ENCODE measurements at regions not wholly inside any gene's neighbourhood (a gene's known extent, or its start where the extent isn't known, plus 50 kb on each side); places are given as distances from the start of the nearest gene placed in this dataset.

DNA sequence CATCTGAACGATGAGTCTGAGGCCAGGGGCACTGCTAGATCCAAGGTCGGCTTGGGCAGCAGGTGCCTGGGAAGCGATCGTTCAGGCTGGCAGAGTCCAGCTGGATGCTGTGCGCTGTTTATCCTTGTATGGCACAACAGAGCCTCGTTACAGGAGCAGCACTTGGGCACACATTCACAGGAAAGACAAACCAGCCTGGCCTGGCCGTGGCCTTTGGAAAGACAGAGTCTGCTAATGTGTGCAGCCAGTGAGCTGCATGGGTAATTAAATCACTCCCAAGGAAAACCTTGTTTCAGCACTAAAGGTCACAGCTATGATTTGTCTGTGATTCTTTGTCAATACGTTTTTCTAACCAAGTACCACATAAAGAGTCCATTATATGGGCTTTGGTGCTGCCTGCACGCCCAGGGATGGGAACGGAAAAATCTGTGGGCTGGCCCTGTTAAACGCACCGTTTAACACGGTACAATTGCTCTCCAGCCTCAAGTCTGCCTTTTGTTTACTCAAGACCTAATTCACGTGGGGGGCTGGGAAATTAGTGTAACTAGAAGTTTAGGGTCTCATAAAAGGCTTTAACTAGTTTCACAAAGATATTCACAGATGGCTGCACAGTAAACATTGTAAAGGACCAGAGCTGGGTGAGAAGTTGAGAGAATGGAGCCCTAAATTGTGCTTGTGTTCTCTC, 509.3 kb downstream of the KDM4C start:
- Histone ChIP-seq H3K9ac (replicated peaks in 1 of 4; ENCODE audit: extremely low read depth in 1 of 4, low read depth in 3 of 4, low read length in 3 of 4) (no peak overlapping the region), H4K5ac (ENCODE audit: insufficient read length, low read depth, low read length) (no peak overlapping the region), H3K56ac (replicated peaks; ENCODE audit: insufficient read length, low read depth, low read length) (no peak overlapping the region), H3K79me1 (ENCODE audit: low read depth, low read length) (no peaks in the 10 kb centered on the region), H2BK120ac (replicated peaks; ENCODE audit: low read depth, low read length) (no peak overlapping the region), H3K18ac (ENCODE audit: extremely low read depth, low read length) (no peak overlapping the region), H4K20me1 (replicated peaks in 1 of 2; ENCODE audit: control insufficient read depth in 1 of 2, insufficient read depth in 2 of 2, low read length in 2 of 2) (no peaks in the 10 kb centered on the region), H2BK20ac (ENCODE audit: low read length) (no peak overlapping the region), H3K4me2 (ENCODE audit: insufficient read depth in 1 of 2, low read depth in 2 of 2, low read length in 2 of 2) (no peak overlapping the region), H3K27ac (ENCODE audit: low read depth, low read length) (no peak overlapping the region), H2BK5ac (ENCODE audit: low read depth, low read length) (no peak overlapping the region), H3K36me3 (ENCODE audit: control insufficient read depth in 2 of 4, insufficient read depth in 4 of 4, low read length in 3 of 4) (no peaks in the 10 kb centered on the region), H2BK15ac (ENCODE audit: low read length) (no peak overlapping the region), H3K14ac (ENCODE audit: insufficient read length) (no peak overlapping the region), H2AK5ac (ENCODE audit: low read depth, low read length) (no peak overlapping the region), H2AFZ (ENCODE audit: low read length) (0 out of 2 replicates have a peak overlapping the region, but pooled peaks have one; percentile 90), H3K4me1 (replicated peaks in 1 of 4; ENCODE audit: control insufficient read depth in 3 of 4, insufficient read depth in 4 of 4, low read length in 3 of 4) (peaks cover 0 to 4% (median 0%) of the 10 kb centered on the region in 4 experiments; a peak in 1 of 7 replicates), H3K23ac (ENCODE audit: insufficient read length) (no peak overlapping the region), H3K4me3 (ENCODE audit: extremely low read depth in 1 of 4, insufficient read depth in 2 of 4, low read depth in 3 of 4, low read length in 4 of 4) (no peak overlapping the region), H2BK12ac (ENCODE audit: low read depth, low read length) (no peak overlapping the region), H3K4ac (replicated peaks; ENCODE audit: insufficient read length, low read depth, low read length) (no peak overlapping the region), H3K23me2 (ENCODE audit: low read depth, low read length) (no peaks in the 10 kb centered on the region), H3K9me3 (ENCODE audit: insufficient read depth in 2 of 2, low read depth in 1 of 2, low read length in 1 of 2) (no peaks in the 10 kb centered on the region), H3K79me2 (ENCODE audit: control insufficient read depth in 1 of 2, insufficient read depth in 2 of 2, low read length in 2 of 2) (no peaks in the 10 kb centered on the region), H4K91ac (replicated peaks; ENCODE audit: insufficient read length, low read length) (no peak overlapping the region), H3K27me3 (replicated peaks in 1 of 4; ENCODE audit: control insufficient read depth in 3 of 4, extremely low read depth in 1 of 4, insufficient read depth in 3 of 4, low read length in 3 of 4) (no peaks in the 10 kb centered on the region), H4K8ac (ENCODE audit: extremely low read depth, insufficient read depth, low read length) (no peak overlapping the region)
- ChIA-PET POLR2A (ENCODE audit: partially characterized antibody) (no interaction called here), CTCF (ENCODE audit: partially characterized antibody) (interaction anchor here (0.6 to 1.2 kb wide), 4 partner anchors 10 to 1628 kb away, joined by 3 to 4 read pairs (median 3); no protein-coding TSS in a partner anchor)
- FAIRE-seq = no peak
- 92% methylated on average over 14 of the region's 14 CpGs; no CpG with 5 or more reads in 1 of the 2 experiments for WGBS, 2 experiments (ENCODE audit: extremely low coverage in 1 of 2, insufficient coverage in 1 of 2, insufficient read length in 1 of 2, insufficient replicate concordance in 2 of 2, low coverage in 1 of 2, low lambda C conversion rate in 2 of 2, missing lambda C conversion rate in 1 of 2)
- no peak for DNase-seq (ENCODE audit: low read depth in 1 of 2, low spot score in 2 of 2)
- no peak for TF ChIP-seq EP300 (IDR thresholded peaks at IDR 0.05; ENCODE audit: borderline replicate concordance in 1 of 2, low read depth in 2 of 2, low read length in 2 of 2)
- no peak for TF ChIP-seq FOSL1 (IDR thresholded peaks at IDR 0.05; ENCODE audit: insufficient read depth, low read depth, low read length)
- no peak for TF ChIP-seq KDM5A (IDR thresholded peaks at IDR 0.05; ENCODE audit: low read length)

Measured in H1 (cell line).